GM21723 (cell line): ENCODE measurements at regions not wholly inside any gene's neighbourhood (a gene's known extent, or its start where the extent isn't known, plus 50 kb on each side); places are given as distances from the start of the nearest gene placed in this dataset.
"Not testable (repeated sequence)": the region's sequence is repeated elsewhere in the genome, so short reads cannot be mapped to it uniquely, and the experiment has no call there.

Experiments
- ATAC-seq: cut with Tn5 transposase; IDR thresholded peaks from one replicate; pipeline ENCODE4 v1.9.1; 2021; ENCODE audit warnings: mild to moderate bottlenecking, moderate library complexity; ENCODE audit not compliant: unreplicated experiment

DNA sequence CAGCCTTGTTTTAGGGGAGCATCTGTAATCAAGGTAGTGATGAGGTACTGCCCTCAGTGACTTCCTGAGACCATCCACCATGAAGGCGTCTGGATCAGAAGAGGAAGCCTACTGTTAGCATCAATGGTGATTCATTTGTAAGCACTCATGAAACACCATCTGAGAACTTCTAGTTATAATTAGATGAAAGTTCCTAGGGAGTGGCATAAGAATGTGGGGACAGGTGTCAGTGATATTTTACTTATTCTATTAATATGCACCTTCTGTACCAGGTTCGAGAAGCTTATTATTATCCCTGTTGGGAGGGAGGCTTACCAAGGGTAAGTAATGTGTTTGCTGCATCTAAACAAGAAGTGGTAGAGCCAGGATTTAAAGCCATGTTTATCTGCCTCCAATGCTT, 295.8 kb upstream of the TBL1XR1 start:
- ATAC-seq: no peak

GRCh38 chr3:177494216-177494615, 296.9 kb upstream of the TBL1XR1 start:
- ATAC-seq: no peak

DNA sequence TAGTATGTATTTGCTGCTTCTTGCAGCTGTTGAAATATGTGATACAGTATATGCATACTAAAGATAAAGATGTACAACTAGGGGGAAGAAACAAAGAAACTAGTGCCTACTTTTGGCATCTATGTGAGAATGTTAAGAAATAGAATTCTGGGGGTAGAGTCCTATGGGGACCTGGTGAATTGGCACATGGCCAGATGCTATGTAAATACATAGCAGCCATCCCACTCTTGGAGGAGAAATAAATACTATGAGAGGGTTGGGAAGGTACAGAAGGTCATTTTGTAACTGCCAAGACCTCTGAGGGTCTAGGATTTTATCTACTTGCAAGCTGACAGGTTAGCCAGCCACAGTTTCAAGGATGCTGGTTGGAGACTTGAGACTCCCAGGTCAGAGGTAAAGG, 298.3 kb upstream of the TBL1XR1 start:
- no peak for ATAC-seq

DNA sequence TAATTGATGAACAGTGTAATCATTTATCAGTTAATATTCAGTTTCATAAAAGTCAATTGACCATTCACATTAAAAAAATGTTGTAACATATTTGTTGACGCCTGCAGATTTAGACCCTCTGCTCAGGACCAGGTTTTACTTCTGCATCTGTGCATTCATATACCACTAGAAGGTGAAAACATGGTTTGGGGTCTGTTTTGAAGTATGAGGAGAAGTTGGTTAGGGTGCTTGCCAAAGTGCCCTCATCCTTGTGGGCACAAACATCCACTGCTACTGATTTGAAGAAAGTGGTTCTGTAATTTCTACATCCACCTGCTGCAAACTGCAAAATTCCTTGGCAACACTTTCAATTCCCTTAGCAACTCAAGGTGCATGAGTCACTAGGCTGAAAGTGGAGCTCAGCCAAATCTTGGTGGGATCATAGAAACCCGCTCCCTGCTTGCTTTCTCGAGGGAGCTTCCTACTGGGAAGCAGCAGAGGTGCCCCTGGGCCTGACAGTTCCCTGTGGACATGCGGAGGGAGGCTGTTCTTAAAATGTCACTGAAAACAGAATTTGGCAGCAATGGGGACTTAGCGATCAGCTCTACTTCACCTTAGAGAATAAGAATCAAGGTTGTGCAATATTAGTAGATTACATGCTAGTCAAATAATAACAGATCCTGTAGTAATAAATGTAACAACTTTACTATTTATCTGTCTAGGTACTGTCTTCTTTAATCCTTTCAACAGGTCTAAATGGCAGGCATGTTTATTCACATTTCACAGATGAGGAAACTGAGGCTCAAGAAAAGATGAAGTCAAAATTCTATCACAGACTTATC, 301.0 kb upstream of the TBL1XR1 start:
- no peak for ATAC-seq

- ATAC-seq: not testable (repeated sequence)
Observed at GRCh38 chr3:177499039-177499438, 301.8 kb upstream of the TBL1XR1 start.

DNA sequence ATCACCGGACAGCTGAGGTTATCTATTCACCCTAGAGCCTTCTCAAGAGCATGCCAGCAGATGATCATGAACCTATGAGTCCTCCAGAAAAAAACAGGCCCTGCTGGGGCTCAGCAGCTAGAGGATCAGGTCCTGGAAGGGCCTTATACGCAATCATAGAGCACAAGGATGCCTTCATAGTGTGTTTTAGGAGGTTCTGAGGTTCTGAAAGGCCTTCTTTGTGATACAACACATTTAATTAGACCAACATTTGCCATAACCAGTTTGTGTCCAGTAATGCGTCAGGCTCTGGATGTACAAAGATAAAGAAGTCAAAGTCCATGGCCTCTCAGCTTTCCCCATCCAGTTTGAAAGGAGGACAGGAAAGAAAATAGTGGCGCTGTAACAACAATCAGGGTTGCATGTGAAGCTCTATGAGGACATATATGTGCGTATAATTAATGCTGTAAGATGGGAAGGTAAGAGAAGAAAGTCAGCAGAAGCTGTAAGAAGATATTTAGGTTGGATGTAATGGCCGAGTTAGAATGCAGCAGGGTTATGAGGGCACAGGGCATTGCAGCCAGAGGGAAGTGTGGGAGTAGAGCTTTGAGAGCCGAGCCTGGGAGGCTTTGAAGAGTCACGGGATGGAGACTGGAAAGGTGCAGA, 302.6 kb upstream of the TBL1XR1 start:
- ATAC-seq: no peak

DNA sequence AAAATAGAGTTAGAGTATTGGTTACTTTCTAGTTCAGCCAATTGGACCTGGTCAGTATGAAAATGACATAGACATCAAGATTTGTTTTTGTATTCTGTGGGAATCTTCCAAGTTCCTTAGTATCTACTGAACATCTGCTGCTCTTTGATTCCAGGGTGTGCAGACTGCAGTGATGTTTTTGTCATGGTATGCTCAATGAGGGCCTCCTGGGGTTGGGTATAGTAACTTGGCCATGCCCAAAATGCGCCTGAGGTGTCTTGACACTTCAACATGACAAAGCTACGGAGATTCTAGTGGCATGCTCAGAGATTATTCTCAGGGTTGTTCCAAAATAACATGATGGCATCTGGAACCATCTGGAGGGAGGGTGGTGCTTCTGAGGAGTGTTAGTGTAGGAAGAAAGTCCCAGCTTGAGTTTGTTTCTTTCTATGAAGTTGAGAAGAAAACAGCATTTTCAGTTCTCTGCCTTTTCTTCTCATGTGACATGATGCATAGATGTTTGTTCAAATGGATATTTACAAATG, 313.5 kb upstream of the TBL1XR1 start:
- ATAC-seq: no peak

DNA sequence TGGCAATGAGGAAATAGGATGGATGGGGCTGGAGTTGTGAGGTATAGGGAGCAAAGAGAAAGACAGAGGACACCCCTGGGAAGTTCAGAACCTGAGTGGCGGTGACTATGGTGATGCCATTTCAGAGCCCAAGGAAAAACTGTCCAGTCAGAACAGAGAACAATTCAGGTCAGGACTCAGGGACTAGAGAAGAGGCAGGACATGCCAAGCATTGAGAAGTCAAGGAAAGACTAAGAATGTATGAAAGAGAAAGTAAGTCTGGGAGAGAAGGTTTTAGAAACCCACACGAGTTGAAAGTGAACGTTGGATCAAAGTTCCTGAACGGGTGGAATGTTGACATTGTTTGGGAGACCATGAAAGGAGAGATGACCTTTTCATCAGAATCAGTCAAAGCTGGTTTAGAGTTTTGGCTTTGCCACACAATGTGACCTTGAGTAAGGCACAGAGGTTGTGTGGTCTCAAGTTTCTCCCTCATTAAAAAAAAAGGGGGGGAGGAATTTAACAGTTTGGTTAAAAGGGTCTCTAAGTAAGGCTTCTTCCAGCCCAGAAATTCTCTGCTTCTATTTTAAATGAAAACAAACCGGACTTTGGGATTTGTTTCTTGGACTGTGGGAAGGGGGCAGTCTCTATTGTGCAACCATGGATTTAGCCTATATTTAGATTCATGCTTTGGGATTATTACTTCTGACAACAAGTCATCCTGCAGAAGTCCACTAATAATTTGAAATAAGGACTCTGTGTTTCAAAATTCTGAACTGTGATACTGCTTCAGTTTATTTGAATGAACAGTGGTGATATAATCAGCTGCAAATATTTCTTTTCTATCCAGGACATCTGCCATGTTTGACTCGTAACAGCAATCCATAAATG, 315.9 kb upstream of the TBL1XR1 start:
- ATAC-seq: no peak

DNA sequence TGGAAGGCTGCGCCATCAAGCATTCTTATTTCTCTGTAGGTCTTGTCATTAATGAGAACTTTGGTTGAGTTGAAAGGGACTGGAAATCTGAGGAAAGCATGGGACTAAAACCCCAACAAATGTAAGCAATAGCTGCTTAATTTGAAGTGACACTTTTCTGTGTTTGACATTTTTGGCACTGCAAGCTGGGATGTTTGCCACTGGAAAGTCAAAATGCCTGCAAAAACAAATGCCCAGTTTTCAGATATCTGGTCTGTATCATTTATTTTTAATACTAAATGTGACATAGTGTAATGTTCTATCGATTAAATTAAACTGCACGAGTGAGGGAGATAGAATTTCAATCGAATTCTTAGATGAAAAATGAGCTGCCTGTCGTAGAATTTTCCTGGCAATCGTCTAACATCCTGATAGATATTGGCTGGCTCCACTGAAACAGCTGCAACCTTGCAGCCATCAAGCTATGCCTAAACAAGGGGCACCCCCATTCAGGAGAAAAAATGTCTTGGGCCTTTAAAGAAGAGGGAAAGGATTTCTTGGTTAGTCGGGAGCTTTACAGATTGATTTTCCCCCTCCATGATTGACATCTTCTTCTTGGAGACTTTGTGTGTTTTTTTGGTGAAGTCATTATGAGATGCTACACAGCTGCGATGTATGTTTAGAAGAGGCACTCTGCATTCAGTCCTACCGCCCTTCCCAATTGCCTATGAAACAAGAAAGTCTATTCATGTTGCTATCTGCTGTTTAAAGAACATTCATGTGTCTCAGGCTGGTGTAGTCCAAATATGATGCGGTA, 316.7 kb upstream of the TBL1XR1 start:
- ATAC-seq: no peak

GRCh38 chr3:177514611-177515499, 317.6 kb upstream of the TBL1XR1 start:
- ATAC-seq: no peak

- ATAC-seq: no peak
Observed at GRCh38 chr3:177515786-177516157, 318.5 kb upstream of the TBL1XR1 start.

GRCh38 chr3:177516158-177517011, 319.1 kb upstream of the TBL1XR1 start:
- no peak for ATAC-seq

- no peak for ATAC-seq
Observed at GRCh38 chr3:177517906-177518305, 320.6 kb upstream of the TBL1XR1 start.

DNA sequence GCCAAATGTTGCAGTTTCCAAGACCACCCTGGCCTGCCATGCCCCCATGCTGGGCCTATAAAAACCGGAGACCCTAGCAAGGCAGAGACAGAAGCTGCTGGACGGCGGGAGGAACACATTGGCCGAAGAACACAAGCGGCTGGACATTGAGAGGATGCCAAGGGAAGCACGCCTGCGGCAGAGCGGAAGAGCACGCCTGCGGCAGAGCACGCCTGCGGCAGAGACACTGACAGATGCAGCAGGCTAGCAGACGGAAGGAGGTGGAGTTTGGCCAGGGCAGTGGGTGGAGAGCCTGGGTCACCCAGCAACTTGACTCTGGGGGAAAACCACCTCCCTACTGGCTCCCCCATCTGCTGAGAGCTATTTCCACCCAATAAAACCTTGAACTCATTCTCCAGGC, 322.3 kb upstream of the TBL1XR1 start:
- ATAC-seq: no peak

- ATAC-seq: no peak
Observed at GRCh38 chr3:177521305-177521704, 324.0 kb upstream of the TBL1XR1 start.

DNA sequence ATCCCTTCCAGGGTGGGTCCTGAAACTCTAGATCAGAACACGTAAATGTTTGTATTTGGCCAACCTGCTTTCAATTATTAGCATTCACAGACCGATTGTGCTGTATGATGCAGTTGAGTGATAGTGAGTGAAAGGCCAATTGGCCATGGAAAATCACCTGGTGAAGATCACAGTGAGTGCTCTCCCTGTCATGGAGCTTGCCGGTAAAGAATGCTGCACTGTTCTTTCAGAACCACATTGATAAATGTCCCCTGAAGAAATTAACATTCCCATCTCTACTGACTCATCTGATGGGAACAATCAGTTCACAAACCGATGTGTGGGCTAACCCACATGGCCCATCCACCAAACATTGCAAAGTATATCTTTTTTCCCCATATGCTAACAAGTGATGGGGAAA, 324.8 kb upstream of the TBL1XR1 start:
- ATAC-seq: no peak

DNA sequence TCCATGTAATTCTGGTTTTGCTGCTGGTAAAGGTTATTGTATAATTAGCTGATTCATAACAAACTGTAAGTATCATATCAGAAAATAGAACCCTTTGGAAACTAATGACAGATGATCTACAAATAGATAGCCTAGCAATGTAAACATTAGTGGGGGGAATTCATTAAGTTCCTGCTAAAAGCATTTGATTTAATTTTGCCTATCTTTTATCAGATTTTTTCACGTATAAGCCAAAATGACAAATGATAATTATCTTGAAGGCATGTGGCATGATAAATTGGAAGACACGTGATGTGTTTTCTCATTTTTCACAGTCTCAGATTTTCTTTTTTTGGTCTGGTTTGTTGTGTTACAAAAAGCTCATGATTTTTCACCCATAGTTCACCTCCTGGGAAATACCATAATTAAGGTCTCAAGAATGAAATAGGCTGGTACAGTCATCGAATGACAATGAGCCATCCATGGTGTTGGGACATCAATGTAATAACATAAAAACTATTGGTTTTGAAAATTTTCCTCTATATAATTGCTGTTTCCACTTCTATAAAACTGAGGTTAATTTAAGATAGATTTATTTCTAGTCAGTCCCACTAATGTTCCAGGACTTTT, 325.9 kb upstream of the TBL1XR1 start:
- ATAC-seq: no peak

- no peak for ATAC-seq
Observed at GRCh38 chr3:177523872-177524438, 326.7 kb upstream of the TBL1XR1 start.
